Cardiac muscle cell (in vitro differentiated cells and primary cell): ENCODE measurements at regions not wholly inside any gene's neighbourhood (a gene's known extent, or its start where the extent isn't known, plus 50 kb on each side); places are given as distances from the start of the nearest gene placed in this dataset.

Source experiments
- DNase-seq, 2 donors: peaks; one replicate each; pipeline versions ENCODE4 v3.0.0 to v3.0.0-alpha.2; 2010 to 2017; ENCODE audit warnings: low read depth in 1 of 2, low spot score in 1 of 2
- H3K27ac ChIP-seq: fragments of 200-600 bp; sonication (generic); 2 replicates; pipeline ENCODE4 v1.5.1; 2016
- H3K27me3 ChIP-seq: fragments of 200-600 bp; sonication (generic); 2 replicates; pipeline ENCODE4 v1.6.0; 2016; ENCODE audit warnings: control low read depth
- H3K36me3 ChIP-seq: fragments of 200-600 bp; sonication (generic); 2 replicates; pipeline ENCODE4 v1.5.1; 2016; ENCODE audit warnings: control low read depth
- H3K4me1 ChIP-seq: fragments of 200-600 bp; sonication (generic); 2 replicates; pipeline ENCODE4 v1.8.1; 2017; ENCODE audit warnings: low read depth, mild to moderate bottlenecking, mixed run types
- H3K4me3 ChIP-seq: fragments of 200-600 bp; sonication (generic); 2 replicates; pipeline ENCODE4 v1.5.1; 2016; ENCODE audit warnings: mild to moderate bottlenecking
- H3K9me3 ChIP-seq: fragments of 200-600 bp; sonication (generic); 2 replicates; pipeline ENCODE4 v1.5.1; 2017; ENCODE audit warnings: low read depth, mild to moderate bottlenecking, control low read depth
- CTCF ChIP-seq: IDR thresholded peaks from 2 replicates; pipeline ENCODE4 v1.5.1; 2012; ENCODE audit warnings: low read depth, mild to moderate bottlenecking, low read length

DNA sequence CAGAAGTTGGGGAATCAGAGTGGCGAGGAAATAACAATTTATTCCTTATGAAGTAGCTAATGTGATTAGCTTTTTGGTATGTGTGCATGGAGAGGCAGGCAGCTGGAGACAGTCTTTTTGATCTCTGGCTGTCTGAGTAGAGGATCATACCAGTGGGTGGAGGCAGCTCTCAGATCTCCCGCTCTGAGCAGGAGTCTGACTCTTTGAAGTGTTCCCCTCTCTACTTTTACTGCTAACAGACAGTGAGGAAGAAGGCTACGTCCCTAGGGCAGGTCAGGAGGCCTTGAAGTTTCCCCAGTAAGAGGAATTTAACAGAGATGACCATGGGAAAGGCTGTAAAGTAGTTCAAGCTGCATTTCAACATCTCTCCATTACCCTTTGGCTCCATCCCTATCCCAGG, 111.9 kb upstream of the REG3A start:
- Histone ChIP-seq H3K4me1 (peaks cover 11% of the 10 kb centered on the region), H3K27me3 (no peaks in the 10 kb centered on the region), H3K9me3 (no peaks in the 10 kb centered on the region), H3K36me3 (no peaks in the 10 kb centered on the region), H3K27ac (peak overlapping the region; percentile 35), H3K4me3 (no peak overlapping the region)
- TF ChIP-seq CTCF, result no peak
- peak in 1 of 2 donors; percentile 31 for DNase-seq

- DNase-seq, result no peak
- Histone ChIP-seq H3K9me3 (no peaks in the 10 kb centered on the region), H3K27me3 (no peaks in the 10 kb centered on the region), H3K4me1 (no peaks in the 10 kb centered on the region), H3K4me3 (no peak overlapping the region), H3K36me3 (no peaks in the 10 kb centered on the region), H3K27ac (no peak overlapping the region)
- TF ChIP-seq CTCF, result no peak
Measured at GRCh38 chr2:79260848-79261247, 101.3 kb upstream of the REG3A start.

GRCh38 chr2:79259959-79260358, 100.4 kb upstream of the REG3A start:
- no peak for TF ChIP-seq CTCF
- Histone ChIP-seq H3K4me3 (no peak overlapping the region), H3K27ac (no peak overlapping the region), H3K9me3 (no peaks in the 10 kb centered on the region), H3K27me3 (no peaks in the 10 kb centered on the region), H3K36me3 (no peaks in the 10 kb centered on the region), H3K4me1 (no peaks in the 10 kb centered on the region)
- no peak for DNase-seq

DNA sequence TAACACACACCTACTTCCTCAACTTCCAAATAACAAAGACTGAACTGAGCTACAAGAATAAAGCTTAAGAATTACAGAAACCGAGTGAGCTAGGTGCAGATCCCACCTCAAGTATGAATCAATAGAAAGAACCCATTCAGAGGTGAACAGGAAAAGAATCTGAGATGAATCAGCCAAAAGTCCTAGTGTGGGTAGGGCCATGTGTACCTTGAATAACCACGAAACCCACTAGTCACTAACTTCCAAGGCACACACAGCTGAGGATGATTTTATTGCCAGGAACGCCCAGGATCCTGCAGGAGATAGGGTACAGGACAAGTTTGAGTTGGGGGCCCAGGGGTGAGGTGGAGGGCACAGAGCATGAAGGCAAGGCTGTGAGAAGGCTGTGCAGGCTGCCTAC, 99.7 kb upstream of the REG3A start:
- no peak for TF ChIP-seq CTCF

DNA sequence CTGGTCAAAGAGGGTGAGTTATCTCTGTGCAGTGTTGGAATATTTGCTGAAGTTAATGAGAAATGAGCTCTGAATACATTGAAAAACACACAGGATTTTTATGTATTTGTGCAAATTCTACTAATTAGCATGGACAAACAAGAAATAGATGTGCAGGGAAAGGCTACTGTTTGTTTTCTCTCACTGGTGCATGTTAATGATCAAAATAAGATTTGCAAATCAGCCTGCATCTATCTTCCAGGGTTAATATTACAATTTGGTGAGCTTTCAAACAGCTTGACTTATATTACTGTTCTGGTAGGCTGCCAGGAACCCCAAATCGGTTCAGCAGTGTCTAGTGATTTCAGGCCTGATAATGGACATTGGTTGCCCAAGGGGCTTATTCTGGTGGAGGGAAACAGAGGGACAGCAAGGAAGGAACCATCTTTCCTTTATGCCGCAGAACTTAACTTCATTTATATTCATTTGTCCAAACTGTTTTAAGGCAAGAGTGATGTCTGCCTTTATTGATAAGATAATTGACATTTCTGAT, 93.8 kb upstream of the REG3A start:
- no peaks in the 10 kb centered on the region for H3K27me3 ChIP-seq
- H3K9me3 ChIP-seq, result no peaks in the 10 kb centered on the region
- no peaks in the 10 kb centered on the region for H3K36me3 ChIP-seq
- H3K4me3 ChIP-seq, result no peak overlapping the region
- no peaks in the 10 kb centered on the region for H3K4me1 ChIP-seq
- no peak overlapping the region for H3K27ac ChIP-seq
- no peak for DNase-seq
- no peak for TF ChIP-seq CTCF

More for the DNA sequence above, 99.7 kb upstream of the REG3A start:
- no peaks in the 10 kb centered on the region for H3K4me1 ChIP-seq
- no peaks in the 10 kb centered on the region for H3K9me3 ChIP-seq
- no peaks in the 10 kb centered on the region for H3K36me3 ChIP-seq
- no peaks in the 10 kb centered on the region for H3K27me3 ChIP-seq
- H3K4me3 ChIP-seq, result no peak overlapping the region
- H3K27ac ChIP-seq, result no peak overlapping the region
- no peak for DNase-seq

DNA sequence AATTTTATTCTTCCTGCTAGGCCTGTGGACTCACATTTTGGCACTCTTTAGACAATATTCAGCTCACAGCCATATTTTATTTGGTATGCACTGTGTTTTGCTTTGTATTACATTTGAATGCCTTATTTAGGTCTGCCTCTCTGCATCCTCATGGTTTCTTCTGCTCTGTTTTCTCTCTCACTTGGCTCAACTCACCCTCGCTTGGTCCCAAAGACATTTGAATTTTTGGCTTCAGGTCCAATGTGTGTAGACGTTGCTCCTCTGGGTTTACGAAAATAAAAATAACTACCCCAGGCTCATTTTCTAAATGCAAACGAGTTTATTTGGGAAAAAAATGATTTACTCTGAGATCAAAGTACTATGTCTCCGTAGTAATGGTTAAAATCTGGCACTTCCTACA, 91.1 kb upstream of the REG3A start:
- H3K4me1 ChIP-seq, result no peaks in the 10 kb centered on the region
- TF ChIP-seq CTCF, result no peak
- H3K9me3 ChIP-seq, result no peaks in the 10 kb centered on the region
- no peak overlapping the region for H3K27ac ChIP-seq
- H3K4me3 ChIP-seq, result no peak overlapping the region
- DNase-seq, result no peak
- no peaks in the 10 kb centered on the region for H3K36me3 ChIP-seq
- no peaks in the 10 kb centered on the region for H3K27me3 ChIP-seq
